K562 (cell line): ENCODE measurements at regions not wholly inside any gene's neighbourhood (a gene's known extent, or its start where the extent isn't known, plus 50 kb on each side); places are given as distances from the start of the nearest gene placed in this dataset.

Experiments
- BACH1 ChIP-seq: fragments of 200-800 bp; sonication (Bioruptor generic); IDR thresholded peaks from 2 replicates; pipeline ENCODE4 v1.6.1; 2016; ENCODE audit warnings: missing genetic modification characterization, missing compliant biosample characterization
- BRCA1 ChIP-seq, 2 experiments: fragments of 450-650 bp in 1 of 2; sonication (generic) in 1 of 2; formaldehyde crosslinking in 1 of 2; IDR thresholded peaks; 2 replicates each; pipeline versions ENCODE4 v1.5.0 to v1.6.1; 2017 to 2020; ENCODE audit warnings: mild to moderate bottlenecking in 1 of 2, missing genetic modification reagents in 1 of 2
- CREB1 ChIP-seq, 2 experiments: sonication (generic) in 1 of 2; formaldehyde crosslinking in 1 of 2; IDR thresholded peaks; 2 replicates each; pipeline versions ENCODE4 v1.6.1 to v1.8.0; 2012 to 2022; ENCODE audit warnings: inconsistent platforms in 1 of 2, mild to moderate bottlenecking in 1 of 2, missing genetic modification reagents in 1 of 2, moderate library complexity in 1 of 2
- HBP1 ChIP-seq: fragments of 450-650 bp; formaldehyde crosslinking; IDR thresholded peaks from 2 replicates; pipeline ENCODE4 v1.4.0; 2022; ENCODE audit warnings: missing genetic modification characterization
- ILF3 ChIP-seq: fragments of 450-650 bp; IDR thresholded peaks from 2 replicates; pipeline ENCODE4 v1.6.1; 2018; ENCODE audit warnings: antibody characterized with exemption, mild to moderate bottlenecking, moderate library complexity, borderline replicate concordance
- KLF1 ChIP-seq: fragments of 450-650 bp; IDR thresholded peaks from 2 replicates; pipeline ENCODE4 v1.6.1; 2016; ENCODE audit warnings: missing genetic modification characterization, missing compliant biosample characterization
- LARP7 ChIP-seq: fragments of 450-650 bp; IDR thresholded peaks from 2 replicates; pipeline ENCODE4 v1.6.1; 2016
- RAD51 ChIP-seq: fragments of 450-650 bp; IDR thresholded peaks from 2 replicates; pipeline ENCODE4 v1.7.1; 2016; ENCODE audit warnings: low read depth, mild to moderate bottlenecking, borderline replicate concordance
- RNF2 ChIP-seq: sonication (generic); IDR thresholded peaks from 2 replicates; pipeline ENCODE4 v1.6.1; 2016
- ZNF12 ChIP-seq: sonication (generic); formaldehyde crosslinking; IDR thresholded peaks from 2 replicates; pipeline ENCODE4 v1.4.0; 2020; ENCODE audit warnings: mild to moderate bottlenecking, missing genetic modification reagents
- ZNF140 ChIP-seq: fragments of 250-450 bp; sonication (Bioruptor Pico); IDR thresholded peaks from 2 replicates; pipeline ENCODE4 v1.8.0; 2021; ENCODE audit warnings: moderate library complexity, mild to moderate bottlenecking, inconsistent platforms
- ZNF174 ChIP-seq: fragments of 250-450 bp; sonication (Bioruptor Pico); IDR thresholded peaks from 2 replicates; pipeline ENCODE4 v1.4.0; 2020; ENCODE audit warnings: mild to moderate bottlenecking
- ZNF263 ChIP-seq: sonication (generic); formaldehyde crosslinking; IDR thresholded peaks from 2 replicates; pipeline ENCODE4 v1.8.0; 2022; ENCODE audit warnings: mild to moderate bottlenecking, missing genetic modification reagents, borderline replicate concordance
- ZNF707 ChIP-seq: fragments of 250-450 bp; sonication (Bioruptor Pico); conservative IDR thresholded peaks from 2 replicates; pipeline ENCODE4 v1.8.0; 2022; ENCODE audit warnings: inconsistent platforms, mild to moderate bottlenecking, moderate library complexity
- TF ChIP-seq, protein P1 (sequence below): fragments of 450-650 bp; IDR thresholded peaks from 2 replicates; pipeline ENCODE4 v1.6.1; 2017; ENCODE audit warnings: antibody characterized with exemption, mild to moderate bottlenecking
- TF ChIP-seq, protein P2 (sequence below), 3 experiments: IDR thresholded peaks in 2 of 3; conservative IDR thresholded peaks in 1 of 3; 2 replicates each; pipeline ENCODE4 v1.5.1; 2011 to 2012; ENCODE audit warnings: low read length in 3 of 3, mild to moderate bottlenecking in 3 of 3, control low read depth in 2 of 3, improper control_type of control experiment in 1 of 3, inconsistent platforms in 1 of 3, low read depth in 1 of 3, mixed read lengths in 1 of 3, moderate library complexity in 1 of 3; ENCODE audit not compliant: insufficient read depth in 2 of 3
- TF ChIP-seq, protein P3 (sequence below): fragments of 250-450 bp; sonication (Bioruptor Pico); IDR thresholded peaks from 2 replicates; pipeline ENCODE4 v1.4.0; 2020; ENCODE audit warnings: mild to moderate bottlenecking

DNA sequence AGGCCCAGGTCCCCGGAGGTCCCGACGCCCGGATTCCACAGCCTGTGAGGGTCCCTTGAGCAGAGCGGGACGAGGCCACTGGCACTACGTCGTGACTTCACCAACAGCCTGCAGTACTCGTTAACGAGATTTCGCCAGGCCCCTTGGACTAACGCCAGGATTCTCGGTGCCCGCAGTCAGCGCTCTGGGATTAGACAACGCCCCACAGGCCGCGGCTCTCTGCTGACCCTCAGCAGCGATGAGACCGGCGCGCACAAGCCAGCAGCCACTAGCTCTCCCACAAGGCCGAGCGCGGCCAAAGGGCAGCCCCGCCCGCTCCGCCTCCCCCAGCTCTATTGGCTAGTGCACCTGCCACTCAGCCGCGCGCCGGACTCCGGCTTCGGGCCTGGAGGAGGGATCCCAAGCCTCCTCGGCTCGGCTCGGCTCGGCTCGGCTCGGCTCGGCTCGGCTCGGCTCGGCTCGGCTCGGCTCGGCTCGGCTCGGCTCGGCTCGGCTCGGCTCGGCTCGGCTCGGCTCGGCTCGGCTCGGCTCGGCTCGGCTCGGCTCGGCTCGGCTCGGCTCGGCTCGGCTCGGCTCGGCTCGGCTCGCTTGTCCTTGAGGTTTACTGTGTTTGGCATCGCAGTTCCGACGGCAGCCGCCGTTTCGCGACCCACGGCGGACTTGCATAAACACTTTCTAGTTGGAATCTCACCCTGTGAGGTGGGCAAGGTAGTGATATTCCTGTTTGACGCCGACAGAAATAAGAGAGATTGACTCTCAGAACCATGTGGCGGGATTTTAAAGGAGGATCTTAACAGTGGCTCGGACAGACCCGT lies 231.7 kb upstream of the SERP2 start (continued):
- TF ChIP-seq, protein P1, sequence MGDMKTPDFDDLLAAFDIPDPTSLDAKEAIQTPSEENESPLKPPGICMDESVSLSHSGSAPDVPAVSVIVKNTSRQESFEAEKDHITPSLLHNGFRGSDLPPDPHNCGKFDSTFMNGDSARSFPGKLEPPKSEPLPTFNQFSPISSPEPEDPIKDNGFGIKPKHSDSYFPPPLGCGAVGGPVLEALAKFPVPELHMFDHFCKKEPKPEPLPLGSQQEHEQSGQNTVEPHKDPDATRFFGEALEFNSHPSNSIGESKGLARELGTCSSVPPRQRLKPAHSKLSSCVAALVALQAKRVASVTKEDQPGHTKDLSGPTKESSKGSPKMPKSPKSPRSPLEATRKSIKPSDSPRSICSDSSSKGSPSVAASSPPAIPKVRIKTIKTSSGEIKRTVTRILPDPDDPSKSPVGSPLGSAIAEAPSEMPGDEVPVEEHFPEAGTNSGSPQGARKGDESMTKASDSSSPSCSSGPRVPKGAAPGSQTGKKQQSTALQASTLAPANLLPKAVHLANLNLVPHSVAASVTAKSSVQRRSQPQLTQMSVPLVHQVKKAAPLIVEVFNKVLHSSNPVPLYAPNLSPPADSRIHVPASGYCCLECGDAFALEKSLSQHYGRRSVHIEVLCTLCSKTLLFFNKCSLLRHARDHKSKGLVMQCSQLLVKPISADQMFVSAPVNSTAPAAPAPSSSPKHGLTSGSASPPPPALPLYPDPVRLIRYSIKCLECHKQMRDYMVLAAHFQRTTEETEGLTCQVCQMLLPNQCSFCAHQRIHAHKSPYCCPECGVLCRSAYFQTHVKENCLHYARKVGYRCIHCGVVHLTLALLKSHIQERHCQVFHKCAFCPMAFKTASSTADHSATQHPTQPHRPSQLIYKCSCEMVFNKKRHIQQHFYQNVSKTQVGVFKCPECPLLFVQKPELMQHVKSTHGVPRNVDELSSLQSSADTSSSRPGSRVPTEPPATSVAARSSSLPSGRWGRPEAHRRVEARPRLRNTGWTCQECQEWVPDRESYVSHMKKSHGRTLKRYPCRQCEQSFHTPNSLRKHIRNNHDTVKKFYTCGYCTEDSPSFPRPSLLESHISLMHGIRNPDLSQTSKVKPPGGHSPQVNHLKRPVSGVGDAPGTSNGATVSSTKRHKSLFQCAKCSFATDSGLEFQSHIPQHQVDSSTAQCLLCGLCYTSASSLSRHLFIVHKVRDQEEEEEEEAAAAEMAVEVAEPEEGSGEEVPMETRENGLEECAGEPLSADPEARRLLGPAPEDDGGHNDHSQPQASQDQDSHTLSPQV, result 0 out of 2 replicates have a peak, but pooled peaks have one; percentile 30
- no peak for TF ChIP-seq RNF2
- TF ChIP-seq, protein P2, sequence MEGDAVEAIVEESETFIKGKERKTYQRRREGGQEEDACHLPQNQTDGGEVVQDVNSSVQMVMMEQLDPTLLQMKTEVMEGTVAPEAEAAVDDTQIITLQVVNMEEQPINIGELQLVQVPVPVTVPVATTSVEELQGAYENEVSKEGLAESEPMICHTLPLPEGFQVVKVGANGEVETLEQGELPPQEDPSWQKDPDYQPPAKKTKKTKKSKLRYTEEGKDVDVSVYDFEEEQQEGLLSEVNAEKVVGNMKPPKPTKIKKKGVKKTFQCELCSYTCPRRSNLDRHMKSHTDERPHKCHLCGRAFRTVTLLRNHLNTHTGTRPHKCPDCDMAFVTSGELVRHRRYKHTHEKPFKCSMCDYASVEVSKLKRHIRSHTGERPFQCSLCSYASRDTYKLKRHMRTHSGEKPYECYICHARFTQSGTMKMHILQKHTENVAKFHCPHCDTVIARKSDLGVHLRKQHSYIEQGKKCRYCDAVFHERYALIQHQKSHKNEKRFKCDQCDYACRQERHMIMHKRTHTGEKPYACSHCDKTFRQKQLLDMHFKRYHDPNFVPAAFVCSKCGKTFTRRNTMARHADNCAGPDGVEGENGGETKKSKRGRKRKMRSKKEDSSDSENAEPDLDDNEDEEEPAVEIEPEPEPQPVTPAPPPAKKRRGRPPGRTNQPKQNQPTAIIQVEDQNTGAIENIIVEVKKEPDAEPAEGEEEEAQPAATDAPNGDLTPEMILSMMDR (IDR thresholded peaks at IDR 0.05 in 2 of 3, conservative IDR thresholded peaks at IDR 0.05 in 1 of 3; ENCODE audit: insufficient read depth in 2 of 3, low read depth in 1 of 3, low read length in 3 of 3), result no peak
- TF ChIP-seq ZNF707 (CRISPR knock-in tag), result no peak
- TF ChIP-seq CREB1 (IDR thresholded peaks at IDR 0.05), result no peak
- TF ChIP-seq CREB1 (CRISPR knock-in tag; IDR thresholded peaks at IDR 0.05), result no peak
- no peak for TF ChIP-seq ILF3
- TF ChIP-seq RAD51, result no peak
- no peak for TF ChIP-seq ZNF140 (CRISPR knock-in tag)
- TF ChIP-seq LARP7, result no peak
- TF ChIP-seq, protein P3, sequence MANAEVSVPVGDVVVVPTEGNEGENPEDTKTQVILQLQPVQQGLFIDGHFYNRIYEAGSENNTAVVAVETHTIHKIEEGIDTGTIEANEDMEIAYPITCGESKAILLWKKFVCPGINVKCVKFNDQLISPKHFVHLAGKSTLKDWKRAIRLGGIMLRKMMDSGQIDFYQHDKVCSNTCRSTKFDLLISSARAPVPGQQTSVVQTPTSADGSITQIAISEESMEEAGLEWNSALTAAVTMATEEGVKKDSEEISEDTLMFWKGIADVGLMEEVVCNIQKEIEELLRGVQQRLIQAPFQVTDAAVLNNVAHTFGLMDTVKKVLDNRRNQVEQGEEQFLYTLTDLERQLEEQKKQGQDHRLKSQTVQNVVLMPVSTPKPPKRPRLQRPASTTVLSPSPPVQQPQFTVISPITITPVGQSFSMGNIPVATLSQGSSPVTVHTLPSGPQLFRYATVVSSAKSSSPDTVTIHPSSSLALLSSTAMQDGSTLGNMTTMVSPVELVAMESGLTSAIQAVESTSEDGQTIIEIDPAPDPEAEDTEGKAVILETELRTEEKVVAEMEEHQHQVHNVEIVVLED, result no peak
- peak; percentile 39; the same call in 1 of the 2 replicates for TF ChIP-seq KLF1
- no peak for TF ChIP-seq HBP1 (CRISPR knock-in tag)
- TF ChIP-seq ZNF263 (CRISPR knock-in tag), result no peak
- TF ChIP-seq ZNF174, result no peak
- no peak for TF ChIP-seq ZNF12 (CRISPR knock-in tag)
- no peak for TF ChIP-seq BACH1 (tag)
- no peak for TF ChIP-seq BRCA1 (IDR thresholded peaks at IDR 0.05)
- TF ChIP-seq BRCA1 (CRISPR knock-in tag; IDR thresholded peaks at IDR 0.05), result no peak
